CD14-positive monocyte (primary cell): ENCODE measurements at regions not wholly inside any gene's neighbourhood (a gene's known extent, or its start where the extent isn't known, plus 50 kb on each side); places are given as distances from the start of the nearest gene placed in this dataset.

Experiments
- DNase-seq, 3 donors: peaks; one replicate each; pipeline ENCODE4 v3.0.0-alpha.2; 2011 to 2022
- H2AFZ ChIP-seq: 2 replicates; pipeline ENCODE4 v1.6.0; 2012; ENCODE audit warnings: mild to moderate bottlenecking, low read depth, low read length, inconsistent platforms; ENCODE audit not compliant: insufficient read depth, poor library complexity, severe bottlenecking
- H3K27ac ChIP-seq, 2 donors: 1 replicate in 1 of 2; 2 replicates in 1 of 2; pipeline ENCODE4 v1.5.1; 2012 to 2013; ENCODE audit warnings: low read length in 2 of 2, control low read depth in 1 of 2, inconsistent platforms in 1 of 2, low read depth in 1 of 2, mild to moderate bottlenecking in 1 of 2
- H3K27me3 ChIP-seq, 2 donors: one replicate each; pipeline versions ENCODE4 v1.6.0 to v1.6.1; 2011 to 2013; ENCODE audit warnings: low read length in 2 of 2; ENCODE audit not compliant: control insufficient read depth in 2 of 2, insufficient read depth in 2 of 2
- H3K36me3 ChIP-seq, 2 donors: replicated peaks in 1 of 2; 1 replicate in 1 of 2; 2 replicates in 1 of 2; pipeline versions ENCODE4 v1.5.1 to v1.6.1; 2012 to 2013; ENCODE audit warnings: low read length in 2 of 2, control low read depth in 1 of 2, inconsistent platforms in 1 of 2, mild to moderate bottlenecking in 1 of 2; ENCODE audit not compliant: insufficient read depth in 2 of 2, control insufficient read depth in 1 of 2
- H3K4me1 ChIP-seq, 2 donors: 1 replicate in 1 of 2; 2 replicates in 1 of 2; pipeline versions ENCODE4 v1.5.1 to v1.6.1; 2012 to 2013; ENCODE audit warnings: low read length in 2 of 2, control low read depth in 1 of 2, inconsistent platforms in 1 of 2, mild to moderate bottlenecking in 1 of 2, moderate library complexity in 1 of 2; ENCODE audit not compliant: insufficient read depth in 2 of 2, control insufficient read depth in 1 of 2
- H3K4me2 ChIP-seq: replicated peaks from 2 replicates; pipeline ENCODE3; 2012; ENCODE audit warnings: low read length, moderate library complexity, mild to moderate bottlenecking; ENCODE audit not compliant: poor library complexity, severe bottlenecking; ENCODE audit errors: extremely low read depth
- H3K4me3 ChIP-seq, 3 experiments: fragments of 200-600 bp in 1 of 3; sonication (generic) in 1 of 3; replicated peaks in 1 of 3; 1 replicate in 2 of 3; 2 replicates in 1 of 3; pipeline ENCODE4 v1.5.1; 2011 to 2013; ENCODE audit warnings: low read length in 3 of 3, mild to moderate bottlenecking in 3 of 3, control low read depth in 2 of 3, low read depth in 2 of 3, inconsistent platforms in 1 of 3, moderate library complexity in 1 of 3
- H3K79me2 ChIP-seq: 2 replicates; pipeline ENCODE4 v1.6.0; 2012; ENCODE audit warnings: mild to moderate bottlenecking, control low read depth, inconsistent platforms, low read length, moderate library complexity; ENCODE audit not compliant: insufficient read depth
- H3K9ac ChIP-seq: 2 replicates; pipeline ENCODE4 v1.6.0; 2017; ENCODE audit warnings: low read length, mild to moderate bottlenecking; ENCODE audit not compliant: insufficient read depth, poor library complexity, severe bottlenecking
- H3K9me3 ChIP-seq, 2 donors: replicated peaks in 1 of 2; 1 replicate in 1 of 2; 2 replicates in 1 of 2; pipeline versions ENCODE4 v1.5.1 to v1.6.1; 2012 to 2013; ENCODE audit warnings: low read length in 2 of 2, control low read depth in 1 of 2; ENCODE audit not compliant: control insufficient read depth in 1 of 2, insufficient read depth in 1 of 2
- H4K20me1 ChIP-seq: 2 replicates; pipeline ENCODE4 v1.6.0; 2012; ENCODE audit warnings: mild to moderate bottlenecking, low read length, control low read depth, moderate library complexity; ENCODE audit not compliant: insufficient read depth
- H3K27ac Mint-ChIP-seq, 7 donors: one replicate each; pipeline ENCODE4 v1.8.0; 2020; ENCODE audit warnings: mild to moderate bottlenecking in 7 of 7, mixed read lengths in 7 of 7, moderate library complexity in 6 of 7, inconsistent platforms in 2 of 7
- H3K27me3 Mint-ChIP-seq, 3 donors: one replicate each; pipeline ENCODE4 v1.8.0; 2021 to 2022; ENCODE audit warnings: low read depth in 3 of 3, mild to moderate bottlenecking in 3 of 3, mixed read lengths in 3 of 3, moderate library complexity in 3 of 3, inconsistent platforms in 1 of 3
- H3K36me3 Mint-ChIP-seq, 2 donors: one replicate each; pipeline ENCODE4 v1.8.0; 2020; ENCODE audit warnings: mixed read lengths in 2 of 2, inconsistent platforms in 1 of 2, mild to moderate bottlenecking in 1 of 2
- H3K4me1 Mint-ChIP-seq: one replicate; pipeline ENCODE4 v1.8.0; 2020; ENCODE audit warnings: mild to moderate bottlenecking, mixed read lengths
- H3K4me3 Mint-ChIP-seq, 2 donors: one replicate each; pipeline ENCODE4 v1.8.0; 2020; ENCODE audit warnings: mild to moderate bottlenecking in 2 of 2, mixed read lengths in 2 of 2, moderate library complexity in 1 of 2
- H3K9me3 Mint-ChIP-seq, 7 donors: one replicate each; pipeline ENCODE4 v1.8.0; 2020 to 2022; ENCODE audit warnings: mixed read lengths in 7 of 7, mild to moderate bottlenecking in 6 of 7, moderate library complexity in 6 of 7, inconsistent platforms in 2 of 7
- WGBS: methylation state at CpG from one replicate; pipeline ENCODE4 v1.1.5; 2013; ENCODE audit warnings: missing lambda C conversion rate; ENCODE audit not compliant: insufficient coverage; 5-methylcytosine and 5-hydroxymethylcytosine counted together
- intact Hi-C, 2 donors: fragments of 100-400 bp; cut with micrococcal nuclease; formaldehyde crosslinking; loops; one replicate each; pipeline versions ENCODE4 v1.15.0 to v1.15.1; 2023
- TF ChIP-seq, protein P1 (sequence below): fragments of 200-600 bp; IDR thresholded peaks from one replicate; pipeline ENCODE4 v1.8.0; 2022; ENCODE audit warnings: antibody characterized with exemption, mild to moderate bottlenecking

DNA sequence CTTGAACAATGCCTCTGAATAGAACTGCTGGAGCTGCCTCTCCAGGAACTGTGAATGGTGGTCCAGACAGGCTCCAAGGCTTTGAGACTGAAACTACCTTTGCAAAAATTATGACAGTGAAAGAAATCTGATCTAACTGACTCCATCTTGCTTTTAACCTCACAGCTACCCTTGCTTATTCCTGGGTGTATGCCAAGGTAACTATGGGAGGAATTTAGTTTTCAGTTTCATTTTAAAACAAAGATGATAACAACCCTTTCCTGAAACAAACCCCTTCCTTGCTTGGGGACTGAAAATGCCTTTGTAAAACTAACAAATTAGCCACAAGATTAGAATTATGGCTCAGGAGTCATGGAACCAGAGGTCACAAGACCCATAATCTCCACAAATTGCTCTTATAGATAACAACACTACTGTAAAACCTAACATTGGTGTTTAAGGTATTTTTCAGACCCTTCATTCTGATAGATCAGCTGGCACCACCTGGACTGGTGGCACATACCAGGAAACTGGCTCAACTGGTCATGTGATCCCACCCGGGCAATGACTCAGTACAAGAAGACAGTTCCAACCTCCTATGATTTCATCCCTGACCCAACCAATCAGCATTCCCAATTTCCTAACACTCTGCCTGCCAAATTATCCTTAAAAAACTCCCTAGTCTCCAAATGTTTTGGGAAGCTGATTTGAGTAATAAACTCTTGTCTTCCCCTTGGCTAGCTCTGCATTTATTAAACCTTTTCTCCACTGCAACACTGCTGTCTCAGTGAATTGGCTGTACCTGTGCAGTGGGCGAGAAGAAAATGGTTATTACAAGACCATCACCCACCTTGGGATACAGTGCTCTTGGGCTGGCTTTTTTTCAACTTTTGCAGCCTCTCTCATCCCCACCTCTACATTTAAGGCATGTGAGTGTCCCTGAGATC, 608.1 kb downstream of the TYW1 start:
- DNase-seq, result no peak
- Histone ChIP-seq H3K27me3 (no peaks in the 10 kb centered on the region), H2AFZ (no peak overlapping the region), H3K4me2 (no peak overlapping the region), H3K36me3 (no peaks in the 10 kb centered on the region), H3K9ac (no peak overlapping the region), H3K4me1 (no peaks in the 10 kb centered on the region), H3K9me3 (peaks cover 22 to 27% of the 10 kb centered on the region in 2 donors), H3K79me2 (no peaks in the 10 kb centered on the region), H3K27ac (no peak overlapping the region), H4K20me1 (no peaks in the 10 kb centered on the region), H3K4me3 (no peak overlapping the region)
- intact Hi-C loops, result no loop called here
- TF ChIP-seq, protein P1, sequence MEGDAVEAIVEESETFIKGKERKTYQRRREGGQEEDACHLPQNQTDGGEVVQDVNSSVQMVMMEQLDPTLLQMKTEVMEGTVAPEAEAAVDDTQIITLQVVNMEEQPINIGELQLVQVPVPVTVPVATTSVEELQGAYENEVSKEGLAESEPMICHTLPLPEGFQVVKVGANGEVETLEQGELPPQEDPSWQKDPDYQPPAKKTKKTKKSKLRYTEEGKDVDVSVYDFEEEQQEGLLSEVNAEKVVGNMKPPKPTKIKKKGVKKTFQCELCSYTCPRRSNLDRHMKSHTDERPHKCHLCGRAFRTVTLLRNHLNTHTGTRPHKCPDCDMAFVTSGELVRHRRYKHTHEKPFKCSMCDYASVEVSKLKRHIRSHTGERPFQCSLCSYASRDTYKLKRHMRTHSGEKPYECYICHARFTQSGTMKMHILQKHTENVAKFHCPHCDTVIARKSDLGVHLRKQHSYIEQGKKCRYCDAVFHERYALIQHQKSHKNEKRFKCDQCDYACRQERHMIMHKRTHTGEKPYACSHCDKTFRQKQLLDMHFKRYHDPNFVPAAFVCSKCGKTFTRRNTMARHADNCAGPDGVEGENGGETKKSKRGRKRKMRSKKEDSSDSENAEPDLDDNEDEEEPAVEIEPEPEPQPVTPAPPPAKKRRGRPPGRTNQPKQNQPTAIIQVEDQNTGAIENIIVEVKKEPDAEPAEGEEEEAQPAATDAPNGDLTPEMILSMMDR, result no peak
- no peak overlapping the region for H3K4me3 Mint-ChIP-seq
- peaks cover 13 to 35% (median 17%) of the 10 kb centered on the region in 7 donors for H3K9me3 Mint-ChIP-seq
- no peaks in the 10 kb centered on the region for H3K27me3 Mint-ChIP-seq
- WGBS, result 83% methylated on average over 2 of the region's 2 CpGs
- no peaks in the 10 kb centered on the region for H3K36me3 Mint-ChIP-seq
- H3K4me1 Mint-ChIP-seq, result no peaks in the 10 kb centered on the region
- no peak overlapping the region for H3K27ac Mint-ChIP-seq

DNA sequence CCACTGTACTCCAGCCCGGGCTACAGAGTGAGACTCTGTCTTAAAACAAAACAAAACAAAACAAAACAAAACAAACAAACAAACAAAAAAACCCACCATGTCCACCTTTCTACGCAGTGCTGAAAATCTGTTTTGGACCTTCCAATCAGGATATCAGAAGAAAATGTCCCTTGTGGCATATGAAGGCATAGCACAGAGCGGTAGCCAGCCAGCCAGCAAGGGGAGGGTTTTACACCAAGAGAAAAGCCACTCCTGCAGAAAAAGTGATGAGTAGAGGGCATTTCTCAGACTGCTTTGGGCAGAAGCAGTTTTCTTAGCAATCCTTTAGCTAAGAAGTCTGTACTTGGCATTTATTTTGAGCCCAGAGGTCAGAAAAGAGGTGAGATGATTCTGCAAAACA, 612.2 kb downstream of the TYW1 start:
- Histone ChIP-seq H2AFZ (no peak overlapping the region), H3K4me2 (no peak overlapping the region), H3K36me3 (no peaks in the 10 kb centered on the region), H3K4me1 (no peaks in the 10 kb centered on the region), H3K27me3 (no peaks in the 10 kb centered on the region), H3K27ac (no peak overlapping the region), H3K9ac (no peak overlapping the region), H3K9me3 (peaks cover 26 to 37% of the 10 kb centered on the region in 2 donors), H3K4me3 (no peak overlapping the region), H3K79me2 (no peaks in the 10 kb centered on the region), H4K20me1 (no peaks in the 10 kb centered on the region)
- Mint-ChIP-seq H3K27me3 (peaks cover 0 to 1% (median 0%) of the 10 kb centered on the region in 3 donors), H3K36me3 (no peaks in the 10 kb centered on the region), H3K27ac (no peak overlapping the region), H3K4me1 (no peaks in the 10 kb centered on the region), H3K9me3 (peaks cover 15 to 54% (median 23%) of the 10 kb centered on the region in 7 donors), H3K4me3 (no peak overlapping the region)
- TF ChIP-seq, protein P1, result no peak
- intact Hi-C loops, result no loop called here
- no peak for DNase-seq
- WGBS, result 100% methylated on average over 2 of the region's 3 CpGs
